ENCODE measurements at regions not wholly inside any gene's neighbourhood (a gene's known extent, or its start where the extent isn't known, plus 50 kb on each side); places are given as distances from the start of the nearest gene placed in this dataset.

GRCh38 chr12:23006413-23006812 lies 381.4 kb downstream of the ETNK1 start:
- 42% methylated on average over 2 of the region's 2 CpGs for WGBS
- DNase-seq (ENCODE audit: low spot score): no peak
- Histone ChIP-seq H3K36me3 (ENCODE audit: control insufficient read depth in 4 of 4, insufficient read depth in 3 of 4, low read depth in 1 of 4, low read length in 3 of 4) (no peaks in the 10 kb centered on the region), H3K27ac (ENCODE audit: low read depth in 1 of 2, low read length in 2 of 2) (peak overlapping the region; percentile 53 to 55), H3K4me3 (ENCODE audit: low read depth in 1 of 3, low read length in 3 of 3) (no peak overlapping the region), H3K27me3 (ENCODE audit: control insufficient read depth in 4 of 4, insufficient read depth in 4 of 4, low read length in 3 of 4) (no peaks in the 10 kb centered on the region), H3K9ac (ENCODE audit: low read depth in 1 of 2, low read length in 2 of 2) (no peak overlapping the region), H3K4me1 (ENCODE audit: control insufficient read depth in 4 of 4, insufficient read depth in 4 of 4, low read length in 3 of 4) (peaks cover 3 to 38% (median 23%) of the 10 kb centered on the region in 4 donors), H3K9me3 (ENCODE audit: control insufficient read depth in 4 of 4, low read length in 3 of 4) (no peaks in the 10 kb centered on the region)
- no peak for TF ChIP-seq ZBTB33 (IDR thresholded peaks at IDR 0.05)
- TF ChIP-seq MAX (IDR thresholded peaks at IDR 0.05): no peak
- TF ChIP-seq ATF3 (IDR thresholded peaks at IDR 0.05): no peak
- TF ChIP-seq NR2F2 (IDR thresholded peaks at IDR 0.05): peak; percentile 99
- TF ChIP-seq HNF4G (IDR thresholded peaks at IDR 0.05): no peak
- TF ChIP-seq FOXA2 (IDR thresholded peaks at IDR 0.05): no peak
- TF ChIP-seq EGR1 (IDR thresholded peaks at IDR 0.05; ENCODE audit: low read depth in 2 of 2): no peak
- peak in 1 of 2 donors; percentile 30 for TF ChIP-seq JUND (IDR thresholded peaks at IDR 0.05)
- peak; percentile 24 for TF ChIP-seq FOXA1 (IDR thresholded peaks at IDR 0.05)
- TF ChIP-seq SP1 (IDR thresholded peaks at IDR 0.05): peak; percentile 38
- TF ChIP-seq RXRA (IDR thresholded peaks at IDR 0.05): peak; percentile 42 to 68
- TF ChIP-seq YY1 (IDR thresholded peaks at IDR 0.05): no peak
- TF ChIP-seq CTCF (IDR thresholded peaks at IDR 0.05; ENCODE audit: low read depth, low read length, missing input control): no peak
- TF ChIP-seq HNF4A (conservative IDR thresholded peaks at IDR 0.05): peak; percentile 35 to 71
- no peak for TF ChIP-seq GABPA (IDR thresholded peaks at IDR 0.05 in 1 of 2, conservative IDR thresholded peaks at IDR 0.05 in 1 of 2)
- no peak for TF ChIP-seq TAF1 (conservative IDR thresholded peaks at IDR 0.05)
- no peak for TF ChIP-seq REST (IDR thresholded peaks at IDR 0.05)
- TF ChIP-seq RAD21 (IDR thresholded peaks at IDR 0.05): no peak

Measured in liver (tissue), 8 donors.